MM.1S (cell line): ENCODE measurements at regions not wholly inside any gene's neighbourhood (a gene's known extent, or its start where the extent isn't known, plus 50 kb on each side); places are given as distances from the start of the nearest gene placed in this dataset.

ENCODE experiments used
- DNase-seq: peaks from one replicate; pipeline ENCODE4 v3.0.0-alpha.2; 2015
- H2AFZ ChIP-seq: fragments of 300-600 bp; sonication (generic); 2 replicates; pipeline ENCODE4 v1.6.0; 2016; ENCODE audit warnings: antibody characterized with exemption, low read length
- H3F3A ChIP-seq: fragments of 300-600 bp; sonication (generic); 2 replicates; pipeline ENCODE4 v1.6.1; 2016; ENCODE audit warnings: mild to moderate bottlenecking, antibody characterized with exemption, low read length, moderate library complexity, mixed read lengths; ENCODE audit not compliant: insufficient read depth
- H3K27ac ChIP-seq: fragments of 300-600 bp; sonication (generic); 2 replicates; pipeline ENCODE4 v1.5.1; 2016; ENCODE audit warnings: mild to moderate bottlenecking, low read length
- H3K27me3 ChIP-seq: fragments of 300-600 bp; sonication (generic); replicated peaks from 2 replicates; pipeline ENCODE4 v1.6.0; 2016; ENCODE audit warnings: low read length; ENCODE audit not compliant: insufficient read depth
- H3K36me3 ChIP-seq: fragments of 300-600 bp; sonication (generic); replicated peaks from 2 replicates; pipeline ENCODE4 v1.6.1; 2016; ENCODE audit warnings: mild to moderate bottlenecking, low read length, mixed read lengths; ENCODE audit not compliant: insufficient read depth
- H3K4me1 ChIP-seq: fragments of 300-600 bp; sonication (generic); 2 replicates; pipeline ENCODE4 v1.6.1; 2016; ENCODE audit warnings: low read length, mixed read lengths
- H3K4me2 ChIP-seq: fragments of 300-600 bp; sonication (generic); 2 replicates; pipeline ENCODE4 v1.6.0; 2016; ENCODE audit warnings: low read depth, low read length
- H3K4me3 ChIP-seq: fragments of 300-600 bp; sonication (generic); 2 replicates; pipeline ENCODE4 v1.5.1; 2016; ENCODE audit warnings: low read length, mixed read lengths
- H3K79me2 ChIP-seq: fragments of 300-600 bp; sonication (generic); 2 replicates; pipeline ENCODE4 v1.6.1; 2016; ENCODE audit warnings: mixed run types, low read length, mixed read lengths
- H3K9ac ChIP-seq: fragments of 300-600 bp; sonication (generic); 2 replicates; pipeline ENCODE4 v1.6.1; 2016; ENCODE audit warnings: low read length, mixed read lengths
- H3K9me2 ChIP-seq: fragments of 300-600 bp; sonication (generic); replicated peaks from 2 replicates; pipeline ENCODE4 v1.6.1; 2016; ENCODE audit warnings: mild to moderate bottlenecking, low read length, mixed read lengths; ENCODE audit not compliant: insufficient read depth
- H3K9me3 ChIP-seq: fragments of 300-600 bp; sonication (generic); replicated peaks from 2 replicates; pipeline ENCODE4 v1.6.1; 2016; ENCODE audit warnings: mild to moderate bottlenecking, low read length, mixed read lengths; ENCODE audit not compliant: insufficient read depth
- H4K20me1 ChIP-seq: fragments of 300-600 bp; sonication (generic); 2 replicates; pipeline ENCODE4 v1.6.1; 2016; ENCODE audit warnings: mild to moderate bottlenecking, low read length, moderate library complexity, mixed read lengths; ENCODE audit not compliant: insufficient read depth
- EZH2 ChIP-seq: fragments of 300-600 bp; sonication (generic); optimal IDR thresholded peaks from 2 replicates; pipeline ENCODE3; 2017; ENCODE audit warnings: low read depth, mild to moderate bottlenecking, antibody characterized with exemption, low read length, mixed read lengths
- EZH2phosphoT487 ChIP-seq: fragments of 300-600 bp; sonication (generic); IDR thresholded peaks from 2 replicates; pipeline ENCODE4 v1.6.1; 2018; ENCODE audit warnings: antibody characterized with exemption, low read length
- TF ChIP-seq, protein P1 (sequence below): fragments of 300-600 bp; sonication (generic); IDR thresholded peaks from 2 replicates; pipeline ENCODE4 v1.5.1; 2016; ENCODE audit warnings: antibody characterized with exemption, low read length, mixed read lengths

DNA sequence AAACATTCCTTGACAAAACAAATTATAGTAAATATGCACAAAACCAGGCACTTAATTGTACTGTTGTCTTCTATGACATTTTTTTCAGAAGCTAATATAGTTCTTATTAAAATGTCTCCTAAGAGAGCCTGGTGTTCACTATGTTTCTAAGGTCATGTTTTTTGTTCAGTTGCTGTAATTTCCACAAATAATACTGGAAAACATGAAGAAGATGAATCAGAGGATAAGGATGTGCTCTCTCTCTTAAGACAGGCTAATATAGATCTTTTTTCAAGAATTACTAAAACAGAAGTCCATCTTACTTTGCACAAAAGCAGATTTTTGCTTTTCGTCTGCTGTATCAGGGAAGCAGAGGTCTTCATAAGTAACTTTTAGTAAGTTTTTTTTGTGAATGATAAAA, 823.0 kb upstream of the NECTIN3 start:
- Histone ChIP-seq H3K9ac (no peak overlapping the region), H3K4me2 (no peak overlapping the region), H3K4me3 (no peak overlapping the region), H3K79me2 (no peaks in the 10 kb centered on the region), H3K36me3 (no peaks in the 10 kb centered on the region), H3K9me3 (no peaks in the 10 kb centered on the region), H2AFZ (no peak overlapping the region), H3K4me1 (no peaks in the 10 kb centered on the region), H3K27me3 (no peaks in the 10 kb centered on the region), H3F3A (no peaks in the 10 kb centered on the region), H3K27ac (no peak overlapping the region), H4K20me1 (no peaks in the 10 kb centered on the region), H3K9me2 (no peaks in the 10 kb centered on the region)
- TF ChIP-seq, protein P1, sequence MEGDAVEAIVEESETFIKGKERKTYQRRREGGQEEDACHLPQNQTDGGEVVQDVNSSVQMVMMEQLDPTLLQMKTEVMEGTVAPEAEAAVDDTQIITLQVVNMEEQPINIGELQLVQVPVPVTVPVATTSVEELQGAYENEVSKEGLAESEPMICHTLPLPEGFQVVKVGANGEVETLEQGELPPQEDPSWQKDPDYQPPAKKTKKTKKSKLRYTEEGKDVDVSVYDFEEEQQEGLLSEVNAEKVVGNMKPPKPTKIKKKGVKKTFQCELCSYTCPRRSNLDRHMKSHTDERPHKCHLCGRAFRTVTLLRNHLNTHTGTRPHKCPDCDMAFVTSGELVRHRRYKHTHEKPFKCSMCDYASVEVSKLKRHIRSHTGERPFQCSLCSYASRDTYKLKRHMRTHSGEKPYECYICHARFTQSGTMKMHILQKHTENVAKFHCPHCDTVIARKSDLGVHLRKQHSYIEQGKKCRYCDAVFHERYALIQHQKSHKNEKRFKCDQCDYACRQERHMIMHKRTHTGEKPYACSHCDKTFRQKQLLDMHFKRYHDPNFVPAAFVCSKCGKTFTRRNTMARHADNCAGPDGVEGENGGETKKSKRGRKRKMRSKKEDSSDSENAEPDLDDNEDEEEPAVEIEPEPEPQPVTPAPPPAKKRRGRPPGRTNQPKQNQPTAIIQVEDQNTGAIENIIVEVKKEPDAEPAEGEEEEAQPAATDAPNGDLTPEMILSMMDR: no peak
- TF ChIP-seq EZH2 (no peak), EZH2phosphoT487 (no peak)
- DNase-seq: no peak

DNA sequence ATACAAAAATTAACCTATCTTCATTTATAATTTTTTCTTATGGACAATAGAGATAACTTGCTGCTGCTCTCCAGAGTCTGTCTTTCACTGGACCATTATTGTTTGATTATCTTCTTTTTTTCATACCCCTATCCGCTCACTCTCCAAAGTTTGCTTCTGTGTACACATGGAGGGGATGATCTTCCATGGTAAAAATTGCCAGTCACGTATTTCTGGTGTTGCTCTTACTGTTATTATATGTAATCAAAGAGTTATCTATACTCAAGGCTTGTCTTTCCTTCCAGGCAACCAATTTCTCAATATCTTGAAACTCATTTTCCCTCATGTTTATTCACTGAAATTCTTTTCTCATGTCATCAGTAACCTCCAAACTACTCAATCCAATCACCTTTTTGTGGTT, 817.8 kb upstream of the NECTIN3 start:
- no peaks in the 10 kb centered on the region for H3K79me2 ChIP-seq
- H3K4me3 ChIP-seq: no peak overlapping the region
- no peak overlapping the region for H3K9ac ChIP-seq
- TF ChIP-seq, protein P1: no peak
- TF ChIP-seq EZH2 (no peak), EZH2phosphoT487 (no peak)
- no peaks in the 10 kb centered on the region for H3K9me3 ChIP-seq
- H3K4me1 ChIP-seq: no peaks in the 10 kb centered on the region
- no peaks in the 10 kb centered on the region for H3F3A ChIP-seq
- no peak overlapping the region for H2AFZ ChIP-seq
- no peaks in the 10 kb centered on the region for H3K36me3 ChIP-seq
- H4K20me1 ChIP-seq: no peaks in the 10 kb centered on the region
- no peak overlapping the region for H3K4me2 ChIP-seq
- no peak overlapping the region for H3K27ac ChIP-seq
- no peaks in the 10 kb centered on the region; the same call in 1 of the 2 replicates for H3K9me2 ChIP-seq
- H3K27me3 ChIP-seq: no peaks in the 10 kb centered on the region
- DNase-seq: no peak

DNA sequence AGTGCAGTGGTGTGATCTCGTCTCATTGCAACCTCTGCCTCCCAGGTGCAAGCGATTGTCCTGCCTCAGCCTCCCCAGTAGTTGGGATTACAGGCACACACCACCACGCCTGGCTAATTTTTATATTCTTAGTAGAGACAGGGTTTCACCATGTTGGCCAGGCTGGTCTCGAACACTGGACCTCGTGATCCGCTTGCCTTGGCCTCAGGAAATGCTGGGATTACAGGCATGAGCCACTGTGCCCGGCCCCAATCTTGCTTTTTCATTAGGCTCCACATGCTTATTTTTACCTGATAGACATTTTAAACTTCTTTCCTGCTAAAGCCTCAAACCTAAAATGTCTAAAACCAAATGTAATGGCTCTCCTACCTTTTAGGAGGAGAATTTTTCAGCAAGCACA, 817.0 kb upstream of the NECTIN3 start:
- no peaks in the 10 kb centered on the region for H3K27me3 ChIP-seq
- no peaks in the 10 kb centered on the region for H3K79me2 ChIP-seq
- H3K4me2 ChIP-seq: no peak overlapping the region
- no peak overlapping the region for H3K27ac ChIP-seq
- no peak for DNase-seq
- TF ChIP-seq EZH2phosphoT487: no peak
- TF ChIP-seq EZH2: no peak
- TF ChIP-seq, protein P1: no peak
- no peaks in the 10 kb centered on the region for H3K4me1 ChIP-seq
- no peaks in the 10 kb centered on the region for H3K9me3 ChIP-seq
- no peak overlapping the region for H2AFZ ChIP-seq
- no peaks in the 10 kb centered on the region for H4K20me1 ChIP-seq
- no peaks in the 10 kb centered on the region for H3F3A ChIP-seq
- H3K9ac ChIP-seq: no peak overlapping the region
- no peaks in the 10 kb centered on the region for H3K36me3 ChIP-seq
- H3K4me3 ChIP-seq: no peak overlapping the region
- H3K9me2 ChIP-seq: no peaks in the 10 kb centered on the region; the same call in 1 of the 2 replicates
